Neural cell (in vitro differentiated cells): ENCODE measurements at regions not wholly inside any gene's neighbourhood (a gene's known extent, or its start where the extent isn't known, plus 50 kb on each side); places are given as distances from the start of the nearest gene placed in this dataset.

Experiments used
- EP300 ChIP-seq: fragments of 450-650 bp; conservative IDR thresholded peaks from 2 replicates; pipeline ENCODE4 v1.6.1; 2014; ENCODE audit warnings: antibody characterized with exemption, mild to moderate bottlenecking, moderate library complexity; ENCODE audit not compliant: poor library complexity, severe bottlenecking
- MXI1 ChIP-seq: fragments of 450-650 bp; conservative IDR thresholded peaks from 2 replicates; pipeline ENCODE4 v1.6.1; 2014; ENCODE audit warnings: antibody characterized with exemption, mild to moderate bottlenecking; ENCODE audit not compliant: poor library complexity, severe bottlenecking
- POLR2AphosphoS5 ChIP-seq: IDR thresholded peaks from 2 replicates; pipeline ENCODE4 v1.6.1; 2012
- RAD21 ChIP-seq: fragments of 450-650 bp; conservative IDR thresholded peaks from 2 replicates; pipeline ENCODE4 v1.6.1; 2014; ENCODE audit warnings: antibody characterized with exemption, mild to moderate bottlenecking, moderate library complexity
- TAF1 ChIP-seq: IDR thresholded peaks from 2 replicates; pipeline ENCODE4 v1.6.1; 2012; ENCODE audit warnings: low read depth
- TF ChIP-seq, protein P1 (sequence below): IDR thresholded peaks from 2 replicates; pipeline ENCODE4 v1.6.1; 2012; ENCODE audit warnings: borderline replicate concordance
- TF ChIP-seq, protein P2 (sequence below): fragments of 450-650 bp; IDR thresholded peaks from 2 replicates; pipeline ENCODE4 v1.5.1; 2014; ENCODE audit warnings: antibody characterized with exemption, mild to moderate bottlenecking, moderate library complexity; ENCODE audit not compliant: poor library complexity, severe bottlenecking

DNA sequence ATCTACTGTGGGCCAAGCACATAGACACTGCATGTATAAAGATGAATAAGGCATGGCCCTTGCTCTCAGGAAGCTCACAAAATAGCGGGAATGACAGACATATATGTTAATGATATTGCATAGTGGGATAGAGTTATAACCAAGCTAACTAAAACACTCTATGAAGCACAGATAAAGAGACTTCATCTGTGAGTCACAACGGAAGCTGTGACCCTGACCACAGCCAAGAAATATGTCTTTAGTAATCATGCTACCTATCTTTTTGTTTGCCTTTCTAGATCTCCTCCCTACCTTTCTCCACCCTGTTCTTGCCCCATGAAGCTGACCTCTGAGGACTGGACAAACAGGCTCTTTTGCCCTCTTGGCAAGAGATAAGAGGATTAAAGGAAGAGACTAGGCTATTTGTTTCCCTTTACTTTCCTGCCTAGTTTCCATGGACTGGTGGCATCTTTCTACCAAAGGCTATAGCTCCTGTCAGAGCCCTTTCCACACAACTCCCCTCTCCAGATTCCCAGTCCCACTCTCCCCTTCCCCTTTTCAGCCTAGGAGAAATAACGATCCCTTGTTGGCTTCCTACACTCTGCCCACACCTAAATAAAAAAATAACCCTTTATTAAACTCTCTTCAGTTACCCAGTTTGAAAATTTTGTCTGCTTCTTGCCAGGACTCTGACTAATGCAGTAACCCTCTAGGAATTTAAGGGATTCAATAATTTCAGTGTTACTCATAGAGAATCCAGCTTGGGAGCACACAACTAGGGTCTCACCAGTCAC is 504.9 kb upstream of the MARCKS start:
- TF ChIP-seq, protein P1, sequence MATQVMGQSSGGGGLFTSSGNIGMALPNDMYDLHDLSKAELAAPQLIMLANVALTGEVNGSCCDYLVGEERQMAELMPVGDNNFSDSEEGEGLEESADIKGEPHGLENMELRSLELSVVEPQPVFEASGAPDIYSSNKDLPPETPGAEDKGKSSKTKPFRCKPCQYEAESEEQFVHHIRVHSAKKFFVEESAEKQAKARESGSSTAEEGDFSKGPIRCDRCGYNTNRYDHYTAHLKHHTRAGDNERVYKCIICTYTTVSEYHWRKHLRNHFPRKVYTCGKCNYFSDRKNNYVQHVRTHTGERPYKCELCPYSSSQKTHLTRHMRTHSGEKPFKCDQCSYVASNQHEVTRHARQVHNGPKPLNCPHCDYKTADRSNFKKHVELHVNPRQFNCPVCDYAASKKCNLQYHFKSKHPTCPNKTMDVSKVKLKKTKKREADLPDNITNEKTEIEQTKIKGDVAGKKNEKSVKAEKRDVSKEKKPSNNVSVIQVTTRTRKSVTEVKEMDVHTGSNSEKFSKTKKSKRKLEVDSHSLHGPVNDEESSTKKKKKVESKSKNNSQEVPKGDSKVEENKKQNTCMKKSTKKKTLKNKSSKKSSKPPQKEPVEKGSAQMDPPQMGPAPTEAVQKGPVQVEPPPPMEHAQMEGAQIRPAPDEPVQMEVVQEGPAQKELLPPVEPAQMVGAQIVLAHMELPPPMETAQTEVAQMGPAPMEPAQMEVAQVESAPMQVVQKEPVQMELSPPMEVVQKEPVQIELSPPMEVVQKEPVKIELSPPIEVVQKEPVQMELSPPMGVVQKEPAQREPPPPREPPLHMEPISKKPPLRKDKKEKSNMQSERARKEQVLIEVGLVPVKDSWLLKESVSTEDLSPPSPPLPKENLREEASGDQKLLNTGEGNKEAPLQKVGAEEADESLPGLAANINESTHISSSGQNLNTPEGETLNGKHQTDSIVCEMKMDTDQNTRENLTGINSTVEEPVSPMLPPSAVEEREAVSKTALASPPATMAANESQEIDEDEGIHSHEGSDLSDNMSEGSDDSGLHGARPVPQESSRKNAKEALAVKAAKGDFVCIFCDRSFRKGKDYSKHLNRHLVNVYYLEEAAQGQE = no peak
- TF ChIP-seq, protein P2, sequence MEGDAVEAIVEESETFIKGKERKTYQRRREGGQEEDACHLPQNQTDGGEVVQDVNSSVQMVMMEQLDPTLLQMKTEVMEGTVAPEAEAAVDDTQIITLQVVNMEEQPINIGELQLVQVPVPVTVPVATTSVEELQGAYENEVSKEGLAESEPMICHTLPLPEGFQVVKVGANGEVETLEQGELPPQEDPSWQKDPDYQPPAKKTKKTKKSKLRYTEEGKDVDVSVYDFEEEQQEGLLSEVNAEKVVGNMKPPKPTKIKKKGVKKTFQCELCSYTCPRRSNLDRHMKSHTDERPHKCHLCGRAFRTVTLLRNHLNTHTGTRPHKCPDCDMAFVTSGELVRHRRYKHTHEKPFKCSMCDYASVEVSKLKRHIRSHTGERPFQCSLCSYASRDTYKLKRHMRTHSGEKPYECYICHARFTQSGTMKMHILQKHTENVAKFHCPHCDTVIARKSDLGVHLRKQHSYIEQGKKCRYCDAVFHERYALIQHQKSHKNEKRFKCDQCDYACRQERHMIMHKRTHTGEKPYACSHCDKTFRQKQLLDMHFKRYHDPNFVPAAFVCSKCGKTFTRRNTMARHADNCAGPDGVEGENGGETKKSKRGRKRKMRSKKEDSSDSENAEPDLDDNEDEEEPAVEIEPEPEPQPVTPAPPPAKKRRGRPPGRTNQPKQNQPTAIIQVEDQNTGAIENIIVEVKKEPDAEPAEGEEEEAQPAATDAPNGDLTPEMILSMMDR = no peak
- no peak for TF ChIP-seq POLR2AphosphoS5
- TF ChIP-seq RAD21 = no peak
- no peak for TF ChIP-seq TAF1
- no peak for TF ChIP-seq MXI1
- no peak for TF ChIP-seq EP300
